Mesenchymal stem cell (in vitro differentiated cells and primary cell): ENCODE measurements at regions not wholly inside any gene's neighbourhood (a gene's known extent, or its start where the extent isn't known, plus 50 kb on each side); places are given as distances from the start of the nearest gene placed in this dataset.

ENCODE experiments used
- DNase-seq: peaks from one replicate; pipeline ENCODE4 v3.0.0-alpha.2; 2013
- H2AFZ ChIP-seq: one replicate; pipeline ENCODE4 v1.6.1; 2013; ENCODE audit warnings: low read depth, mild to moderate bottlenecking, control low read depth, inconsistent platforms, low read length, moderate library complexity
- H2AK5ac ChIP-seq: 2 replicates; pipeline ENCODE4 v1.6.1; 2013; ENCODE audit warnings: low read length, moderate library complexity, mild to moderate bottlenecking, inconsistent platforms; ENCODE audit not compliant: severe bottlenecking
- H2BK120ac ChIP-seq: one replicate; pipeline ENCODE4 v1.6.1; 2013; ENCODE audit warnings: low read depth, mild to moderate bottlenecking, inconsistent platforms, low read length, moderate library complexity
- H2BK12ac ChIP-seq, 2 experiments: one replicate each; pipeline ENCODE4 v1.6.1; 2013; ENCODE audit warnings: inconsistent platforms in 2 of 2, low read length in 2 of 2, mild to moderate bottlenecking in 2 of 2, moderate library complexity in 2 of 2, control low read depth in 1 of 2
- H2BK15ac ChIP-seq: one replicate; pipeline ENCODE4 v1.6.1; 2013; ENCODE audit warnings: mild to moderate bottlenecking, low read depth, inconsistent platforms; ENCODE audit not compliant: poor library complexity, severe bottlenecking
- H2BK5ac ChIP-seq: 2 replicates; pipeline ENCODE4 v1.6.1; 2013; ENCODE audit warnings: low read depth, mild to moderate bottlenecking, low read length, control low read depth, inconsistent platforms; ENCODE audit not compliant: poor library complexity, severe bottlenecking
- H3K14ac ChIP-seq, 2 experiments: one replicate each; pipeline ENCODE4 v1.6.1; 2013; ENCODE audit warnings: inconsistent platforms in 2 of 2, low read length in 2 of 2, control low read depth in 1 of 2, mild to moderate bottlenecking in 1 of 2, moderate library complexity in 1 of 2
- H3K18ac ChIP-seq, 2 experiments: one replicate each; pipeline ENCODE4 v1.6.1; 2013; ENCODE audit warnings: inconsistent platforms in 2 of 2, low read length in 2 of 2, control low read depth in 1 of 2, low read depth in 1 of 2, mild to moderate bottlenecking in 1 of 2
- H3K23ac ChIP-seq, 2 experiments: one replicate each; pipeline ENCODE4 v1.6.1; 2013; ENCODE audit warnings: inconsistent platforms in 2 of 2, low read length in 2 of 2, mild to moderate bottlenecking in 2 of 2, moderate library complexity in 2 of 2, control low read depth in 1 of 2
- H3K27ac ChIP-seq: 2 replicates; pipeline ENCODE4 v1.5.1; 2013; ENCODE audit warnings: mild to moderate bottlenecking, moderate library complexity, low read length, control low read depth, inconsistent platforms; ENCODE audit not compliant: poor library complexity, severe bottlenecking
- H3K27me3 ChIP-seq, 2 experiments: 2 replicates each; pipeline versions ENCODE4 v1.6.1 to v1.7.0; 2013; ENCODE audit warnings: low read length in 2 of 2, mild to moderate bottlenecking in 2 of 2, moderate library complexity in 2 of 2, control low read depth in 1 of 2, inconsistent platforms in 1 of 2; ENCODE audit not compliant: control insufficient read depth in 1 of 2, insufficient read depth in 1 of 2
- H3K36me3 ChIP-seq, 2 experiments: 2 replicates each; pipeline versions ENCODE4 v1.6.1 to v1.7.0; 2013; ENCODE audit warnings: low read length in 2 of 2, control low read depth in 1 of 2, inconsistent platforms in 1 of 2, low read depth in 1 of 2, mild to moderate bottlenecking in 1 of 2; ENCODE audit not compliant: insufficient read depth in 2 of 2, control insufficient read depth in 1 of 2
- H3K4ac ChIP-seq, 2 experiments: one replicate each; pipeline ENCODE4 v1.6.1; 2013; ENCODE audit warnings: inconsistent platforms in 2 of 2, low read length in 2 of 2, mild to moderate bottlenecking in 2 of 2, moderate library complexity in 2 of 2, control low read depth in 1 of 2, low read depth in 1 of 2
- H3K4me1 ChIP-seq: 2 replicates; pipeline ENCODE4 v1.6.1; 2013; ENCODE audit warnings: low read depth, low read length, control low read depth; ENCODE audit not compliant: control insufficient read depth, insufficient read depth
- H3K4me2 ChIP-seq: 2 replicates; pipeline ENCODE4 v1.6.1; 2013; ENCODE audit warnings: low read length, mild to moderate bottlenecking, inconsistent platforms; ENCODE audit not compliant: poor library complexity, severe bottlenecking
- H3K4me3 ChIP-seq, 2 experiments: 2 replicates each; pipeline versions ENCODE4 v1.5.1 to v1.7.0; 2013; ENCODE audit warnings: low read length in 2 of 2, mild to moderate bottlenecking in 2 of 2, control low read depth in 1 of 2, low read depth in 1 of 2; ENCODE audit not compliant: insufficient read depth in 1 of 2
- H3K79me1 ChIP-seq: replicated peaks from 2 replicates; pipeline ENCODE4 v1.6.1; 2013; ENCODE audit warnings: mild to moderate bottlenecking, control low read depth, low read length, inconsistent platforms; ENCODE audit not compliant: poor library complexity, severe bottlenecking
- H3K9ac ChIP-seq: 2 replicates; pipeline ENCODE4 v1.7.0; 2013; ENCODE audit warnings: mild to moderate bottlenecking, low read length, moderate library complexity
- H3K9me3 ChIP-seq: 2 replicates; pipeline ENCODE4 v1.7.0; 2013; ENCODE audit warnings: mild to moderate bottlenecking, low read length; ENCODE audit not compliant: control insufficient read depth
- H4K8ac ChIP-seq: one replicate; pipeline ENCODE4 v1.6.1; 2013; ENCODE audit warnings: inconsistent platforms, mild to moderate bottlenecking, low read length, moderate library complexity
- H4K91ac ChIP-seq: one replicate; pipeline ENCODE4 v1.6.1; 2013; ENCODE audit warnings: mild to moderate bottlenecking, low read length, inconsistent platforms
- WGBS: methylation state at CpG from one replicate; pipeline ENCODE4 v1.1.7; 2013; ENCODE audit warnings: mixed read lengths; 5-methylcytosine and 5-hydroxymethylcytosine counted together

DNA sequence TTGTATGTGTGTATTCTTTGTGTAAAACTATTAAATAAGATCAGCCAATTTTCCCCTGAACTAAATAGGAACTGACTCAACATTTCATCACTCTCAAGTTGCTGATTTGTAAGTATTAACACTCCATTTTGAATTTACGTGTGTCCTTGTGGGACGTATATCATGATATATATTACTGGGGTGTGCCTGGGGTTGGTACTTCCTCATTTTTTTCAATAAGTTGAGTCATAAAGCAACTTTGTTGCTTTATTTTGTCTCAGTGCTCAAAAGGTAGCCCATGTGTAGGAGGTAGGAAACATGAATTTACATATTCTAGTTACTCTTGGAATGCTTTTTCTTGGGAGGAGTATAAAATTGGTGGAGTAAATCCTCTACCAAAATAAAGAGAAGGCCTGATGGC lies 193.9 kb upstream of the RAG2 start:
- H3K18ac ChIP-seq = no peak overlapping the region
- peaks cover under 1% of the 10 kb centered on the region for H3K9me3 ChIP-seq
- H2AFZ ChIP-seq = no peak overlapping the region
- H4K8ac ChIP-seq = no peak overlapping the region
- H3K4me3 ChIP-seq = no peak overlapping the region
- no peaks in the 10 kb centered on the region for H3K4me1 ChIP-seq
- H3K36me3 ChIP-seq = no peaks in the 10 kb centered on the region
- no peak overlapping the region for H3K14ac ChIP-seq
- H3K79me1 ChIP-seq = no peaks in the 10 kb centered on the region
- H2BK15ac ChIP-seq = no peak overlapping the region
- no peak overlapping the region for H2AK5ac ChIP-seq
- no peak overlapping the region for H2BK120ac ChIP-seq
- no peak overlapping the region for H2BK5ac ChIP-seq
- no peak for DNase-seq
- no peak overlapping the region for H3K4ac ChIP-seq
- H3K27me3 ChIP-seq = no peaks in the 10 kb centered on the region
- WGBS = 88% methylated on average over 2 of the region's 2 CpGs
- H3K27ac ChIP-seq = no peak overlapping the region
- H3K4me2 ChIP-seq = no peak overlapping the region
- no peak overlapping the region for H3K23ac ChIP-seq
- no peak overlapping the region for H3K9ac ChIP-seq
- H2BK12ac ChIP-seq = no peak overlapping the region
- no peak overlapping the region for H4K91ac ChIP-seq

DNA sequence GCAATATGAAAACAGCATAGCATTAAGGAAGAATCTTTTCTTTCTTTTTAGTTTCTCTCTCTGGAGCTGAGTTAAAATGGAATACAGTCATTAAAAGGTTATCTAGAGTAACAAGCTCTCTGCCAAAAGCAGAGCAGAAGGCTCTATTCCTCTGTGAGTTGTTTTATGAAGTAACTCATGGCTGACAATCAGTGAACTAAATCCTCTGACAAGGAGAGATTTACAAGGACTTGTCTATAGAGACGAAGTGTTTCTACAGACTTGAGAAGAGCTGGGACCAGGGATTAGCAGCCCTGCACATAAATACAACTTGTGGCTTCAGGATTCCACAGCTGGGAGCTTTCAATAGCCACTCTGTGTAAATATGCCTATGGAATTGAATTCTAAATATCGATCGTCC lies 192.5 kb upstream of the RAG2 start:
- H3K9ac ChIP-seq = peak overlapping the region; percentile 19
- no peak overlapping the region for H2BK120ac ChIP-seq
- no peaks in the 10 kb centered on the region for H3K4me1 ChIP-seq
- no peak overlapping the region for H3K27ac ChIP-seq
- 53% methylated on average over 3 of the region's 3 CpGs for WGBS
- no peaks in the 10 kb centered on the region for H3K36me3 ChIP-seq
- peak overlapping the region in 1 of 2 experiments; percentile 19 for H3K4me3 ChIP-seq
- peaks cover 2% of the 10 kb centered on the region for H3K9me3 ChIP-seq
- H3K79me1 ChIP-seq = no peaks in the 10 kb centered on the region
- no peak overlapping the region for H2BK12ac ChIP-seq
- no peak overlapping the region for H3K4ac ChIP-seq
- H2BK15ac ChIP-seq = no peak overlapping the region
- H3K14ac ChIP-seq = no peak overlapping the region
- DNase-seq = no peak
- H2AFZ ChIP-seq = no peak overlapping the region
- H3K18ac ChIP-seq = no peak overlapping the region
- H3K23ac ChIP-seq = no peak overlapping the region
- H2AK5ac ChIP-seq = no peak overlapping the region
- no peaks in the 10 kb centered on the region for H3K27me3 ChIP-seq
- no peak overlapping the region for H3K4me2 ChIP-seq
- no peak overlapping the region for H4K8ac ChIP-seq
- no peak overlapping the region for H4K91ac ChIP-seq
- H2BK5ac ChIP-seq = no peak overlapping the region

DNA sequence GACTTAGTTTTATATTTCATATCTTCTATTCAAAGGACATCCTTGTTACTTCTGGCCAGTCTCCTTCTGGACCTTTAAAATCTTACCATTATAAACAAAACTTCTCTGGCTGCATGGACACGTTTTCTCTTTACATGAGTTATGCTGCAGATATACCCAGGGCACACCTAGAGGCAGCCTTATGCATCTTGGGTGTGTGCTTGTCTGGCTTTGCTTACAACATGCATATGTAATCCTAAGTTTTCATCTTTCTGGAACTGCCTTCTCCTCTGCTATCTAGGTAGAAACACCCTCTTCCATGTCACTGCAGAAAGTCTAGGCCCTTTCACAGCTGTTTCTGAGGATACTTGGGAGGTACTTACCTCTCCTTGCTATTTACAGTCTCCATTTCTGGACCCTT lies 185.8 kb upstream of the RAG2 start:
- no peak overlapping the region for H2BK120ac ChIP-seq
- no peak for DNase-seq
- H2AK5ac ChIP-seq = no peak overlapping the region
- H3K18ac ChIP-seq = no peak overlapping the region
- no peak overlapping the region for H3K14ac ChIP-seq
- no peaks in the 10 kb centered on the region for H3K4me1 ChIP-seq
- H3K36me3 ChIP-seq = no peaks in the 10 kb centered on the region
- no peaks in the 10 kb centered on the region for H3K79me1 ChIP-seq
- no peak overlapping the region for H2BK15ac ChIP-seq
- H3K4me2 ChIP-seq = no peak overlapping the region
- no peak overlapping the region for H2AFZ ChIP-seq
- H3K27me3 ChIP-seq = peaks cover 0 to 4% of the 10 kb centered on the region in 2 experiments
- H3K9ac ChIP-seq = no peak overlapping the region
- H2BK12ac ChIP-seq = no peak overlapping the region
- H3K9me3 ChIP-seq = peaks cover 2% of the 10 kb centered on the region
- no peak overlapping the region for H4K91ac ChIP-seq
- no peak overlapping the region for H2BK5ac ChIP-seq
- no peak overlapping the region for H3K27ac ChIP-seq
- WGBS = 22% methylated on average over 1 of the region's 1 CpG
- no peak overlapping the region for H3K4me3 ChIP-seq
- no peak overlapping the region for H4K8ac ChIP-seq
- H3K4ac ChIP-seq = no peak overlapping the region
- no peak overlapping the region for H3K23ac ChIP-seq

DNA sequence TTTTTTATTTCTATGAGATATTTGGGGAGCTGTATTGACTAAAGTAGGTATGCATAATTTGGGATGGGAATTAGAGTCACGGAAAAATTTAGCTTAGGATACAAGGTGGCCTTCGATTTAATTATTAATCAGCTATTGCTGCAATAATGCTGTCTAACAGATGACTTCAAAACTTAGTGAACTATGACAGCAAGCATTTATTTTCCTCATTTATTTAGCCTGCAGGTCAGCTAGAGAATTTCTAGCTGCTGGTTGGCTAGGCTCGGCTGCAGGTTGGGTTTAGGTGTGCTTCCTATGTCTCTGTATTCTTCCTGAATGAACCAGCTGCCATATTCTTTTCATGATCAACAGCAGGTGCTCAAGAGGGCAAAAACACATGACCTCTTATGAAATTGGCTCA lies 181.8 kb upstream of the RAG2 start:
- no peaks in the 10 kb centered on the region for H3K9me3 ChIP-seq
- no peak overlapping the region for H2AK5ac ChIP-seq
- H3K18ac ChIP-seq = no peak overlapping the region
- H3K23ac ChIP-seq = no peak overlapping the region
- no peak overlapping the region for H2AFZ ChIP-seq
- no peak overlapping the region for H2BK15ac ChIP-seq
- no peak overlapping the region for H4K8ac ChIP-seq
- no peak overlapping the region for H3K9ac ChIP-seq
- no peak overlapping the region for H3K14ac ChIP-seq
- DNase-seq = no peak
- no peak overlapping the region for H2BK120ac ChIP-seq
- H2BK12ac ChIP-seq = no peak overlapping the region
- no peak overlapping the region for H3K4ac ChIP-seq
- H4K91ac ChIP-seq = no peak overlapping the region
- H3K4me3 ChIP-seq = no peak overlapping the region
- H3K4me1 ChIP-seq = no peaks in the 10 kb centered on the region
- no peak overlapping the region for H2BK5ac ChIP-seq
- H3K36me3 ChIP-seq = no peaks in the 10 kb centered on the region
- H3K27me3 ChIP-seq = peaks cover 0 to 4% of the 10 kb centered on the region in 2 experiments
- H3K4me2 ChIP-seq = no peak overlapping the region
- WGBS = 87% methylated on average over 3 of the region's 3 CpGs
- no peaks in the 10 kb centered on the region for H3K79me1 ChIP-seq
- no peak overlapping the region for H3K27ac ChIP-seq
